Panc1 (cell line): ENCODE measurements at regions not wholly inside any gene's neighbourhood (a gene's known extent, or its start where the extent isn't known, plus 50 kb on each side); places are given as distances from the start of the nearest gene placed in this dataset.

Experiments
- ATAC-seq: fragments of 200-7000 bp; cut with Tn5 transposase; 2 replicates; pipeline ENCODE4 v1.9.1; 2020; ENCODE audit warnings: mild to moderate bottlenecking, moderate library complexity
- BruUV-seq: library from RNA; stranded (reverse); fragments of 400-500 nt; replicated peaks from 2 replicates; lab custom pipeline; 2021; lab: Mats Ljungman, UMichigan
- CTCF ChIA-PET: fragments of 300-600 bp; sonication (Branson Sonifier 250); formaldehyde crosslinking; loops from one replicate; lab custom pipeline; 2022; ENCODE audit warnings: antibody characterized with exemption; lab: Charles Lee
- POLR2A ChIA-PET: fragments of 300-600 bp; sonication (Branson Sonifier 250); formaldehyde crosslinking; loops from one replicate; lab custom pipeline; 2022; ENCODE audit warnings: antibody characterized with exemption; lab: Charles Lee
- DNase-seq: peaks from one replicate; pipeline ENCODE4 v3.0.0-alpha.2; 2010; ENCODE audit warnings: low read depth, low spot score
- H3K27ac ChIP-seq: 2 replicates; pipeline ENCODE4 v1.5.1; 2011; ENCODE audit warnings: mild to moderate bottlenecking, low read length, inconsistent platforms
- H3K27me3 ChIP-seq: fragments of 200-500 bp; sonication (Bioruptor generic); 2 replicates; pipeline ENCODE4 v1.6.0; 2014; ENCODE audit warnings: low read length, inconsistent platforms; ENCODE audit not compliant: control insufficient read depth, insufficient read depth
- H3K36me3 ChIP-seq: fragments of 200-500 bp; sonication (Bioruptor generic); 2 replicates; pipeline ENCODE4 v1.5.1; 2014; ENCODE audit warnings: inconsistent platforms, mild to moderate bottlenecking, low read length, moderate library complexity; ENCODE audit not compliant: control insufficient read depth, insufficient read depth
- H3K4me1 ChIP-seq: 2 replicates; pipeline ENCODE4 v1.5.1; 2011; ENCODE audit warnings: inconsistent platforms, mild to moderate bottlenecking, low read length, moderate library complexity; ENCODE audit not compliant: control insufficient read depth, insufficient read depth
- H3K4me3 ChIP-seq, 2 experiments: 2 replicates each; pipeline ENCODE4 v1.5.1; 2011 to 2012; ENCODE audit warnings: low read depth in 2 of 2, low read length in 2 of 2, mild to moderate bottlenecking in 2 of 2, inconsistent platforms in 1 of 2, moderate library complexity in 1 of 2
- H3K9me3 ChIP-seq: fragments of 200-500 bp; sonication (Bioruptor generic); 2 replicates; pipeline ENCODE4 v1.5.1; 2014; ENCODE audit warnings: low read depth, mild to moderate bottlenecking, inconsistent platforms, low read length, moderate library complexity; ENCODE audit not compliant: control insufficient read depth, insufficient read depth
- POLR2AphosphoS5 ChIP-seq: IDR thresholded peaks from 2 replicates; pipeline ENCODE4 v1.6.1; 2012; ENCODE audit warnings: mild to moderate bottlenecking, low read depth, low read length, moderate library complexity
- REST ChIP-seq, 2 experiments: IDR thresholded peaks; 2 replicates each; pipeline ENCODE4 v1.6.1; 2011 to 2012; ENCODE audit warnings: low read depth in 2 of 2, control low read depth in 1 of 2, low read length in 1 of 2, mild to moderate bottlenecking in 1 of 2, moderate library complexity in 1 of 2; ENCODE audit not compliant: insufficient read depth in 1 of 2
- SIN3A ChIP-seq: IDR thresholded peaks from 2 replicates; pipeline ENCODE4 v1.6.1; 2012; ENCODE audit warnings: low read depth, mild to moderate bottlenecking, low read length, moderate library complexity, borderline replicate concordance; ENCODE audit not compliant: insufficient read depth
- TCF7L2 ChIP-seq: IDR thresholded peaks from 2 replicates; pipeline ENCODE4 v1.6.1; 2011; ENCODE audit warnings: mild to moderate bottlenecking, low read depth, low read length, inconsistent platforms
- in situ Hi-C: cut with HindIII; loops from 2 replicates; pipeline ENCODE4 v1.10.0; 2016; ENCODE audit warnings: low sequenced_read_pairs, low pct_unique_long_range_greater_than_20kb
- intact Hi-C: fragments of 100-400 bp; cut with micrococcal nuclease; formaldehyde crosslinking; loops from one replicate; pipeline ENCODE4 v1.10.0; 2022; ENCODE audit not compliant: unreplicated experiment
- TF ChIP-seq, protein P1 (sequence below): fragments of 450-650 bp; IDR thresholded peaks from 2 replicates; pipeline ENCODE4 v1.5.1; 2017; ENCODE audit warnings: mild to moderate bottlenecking

DNA sequence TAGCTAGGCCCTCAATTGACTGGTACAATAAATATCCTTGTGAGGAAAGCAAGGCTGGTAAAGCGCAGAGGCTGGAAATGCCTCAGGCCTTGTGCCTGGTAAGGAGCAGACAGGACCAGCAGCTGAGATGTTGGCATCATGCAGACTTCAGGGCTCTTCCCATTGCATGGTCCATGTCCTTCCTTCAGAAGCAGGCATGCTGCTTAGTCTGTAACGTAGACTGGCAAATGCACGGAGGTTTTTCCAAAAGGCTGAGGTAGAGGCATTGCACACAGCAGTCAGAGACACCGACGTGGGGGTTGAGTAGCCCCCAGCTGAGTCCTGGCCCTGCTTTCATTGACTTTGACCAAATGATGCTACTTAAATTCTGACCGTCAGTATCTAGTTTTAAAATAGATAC is 87.1 kb downstream of the ADRB2 start:
- no peaks in the 10 kb centered on the region for H3K36me3 ChIP-seq
- H3K27me3 ChIP-seq, result no peaks in the 10 kb centered on the region
- ChIA-PET POLR2A (no interaction called here), CTCF (no interaction called here)
- H3K9me3 ChIP-seq, result no peaks in the 10 kb centered on the region
- intact Hi-C loops (loop anchor here (2.0 to 10.0 kb wide), 3 partner anchors 85 to 201 kb away; no protein-coding TSS in a partner anchor), in situ Hi-C loops (no loop called here)
- no peak overlapping the region for H3K4me3 ChIP-seq
- ATAC-seq, result peak; percentile 27
- no TSS peak for BruUV-seq
- no peak for DNase-seq
- peak overlapping the region; percentile 21; the same call in 1 of the 2 replicates for H3K27ac ChIP-seq
- peaks cover 8% of the 10 kb centered on the region for H3K4me1 ChIP-seq
- TF ChIP-seq REST (IDR thresholded peaks at IDR 0.05; ENCODE audit: insufficient read depth in 1 of 2, low read depth in 2 of 2, low read length in 1 of 2) (no peak), TCF7L2 (no peak), SIN3A (no peak), POLR2AphosphoS5 (no peak)
- TF ChIP-seq, protein P1, sequence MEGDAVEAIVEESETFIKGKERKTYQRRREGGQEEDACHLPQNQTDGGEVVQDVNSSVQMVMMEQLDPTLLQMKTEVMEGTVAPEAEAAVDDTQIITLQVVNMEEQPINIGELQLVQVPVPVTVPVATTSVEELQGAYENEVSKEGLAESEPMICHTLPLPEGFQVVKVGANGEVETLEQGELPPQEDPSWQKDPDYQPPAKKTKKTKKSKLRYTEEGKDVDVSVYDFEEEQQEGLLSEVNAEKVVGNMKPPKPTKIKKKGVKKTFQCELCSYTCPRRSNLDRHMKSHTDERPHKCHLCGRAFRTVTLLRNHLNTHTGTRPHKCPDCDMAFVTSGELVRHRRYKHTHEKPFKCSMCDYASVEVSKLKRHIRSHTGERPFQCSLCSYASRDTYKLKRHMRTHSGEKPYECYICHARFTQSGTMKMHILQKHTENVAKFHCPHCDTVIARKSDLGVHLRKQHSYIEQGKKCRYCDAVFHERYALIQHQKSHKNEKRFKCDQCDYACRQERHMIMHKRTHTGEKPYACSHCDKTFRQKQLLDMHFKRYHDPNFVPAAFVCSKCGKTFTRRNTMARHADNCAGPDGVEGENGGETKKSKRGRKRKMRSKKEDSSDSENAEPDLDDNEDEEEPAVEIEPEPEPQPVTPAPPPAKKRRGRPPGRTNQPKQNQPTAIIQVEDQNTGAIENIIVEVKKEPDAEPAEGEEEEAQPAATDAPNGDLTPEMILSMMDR, result no peak

DNA sequence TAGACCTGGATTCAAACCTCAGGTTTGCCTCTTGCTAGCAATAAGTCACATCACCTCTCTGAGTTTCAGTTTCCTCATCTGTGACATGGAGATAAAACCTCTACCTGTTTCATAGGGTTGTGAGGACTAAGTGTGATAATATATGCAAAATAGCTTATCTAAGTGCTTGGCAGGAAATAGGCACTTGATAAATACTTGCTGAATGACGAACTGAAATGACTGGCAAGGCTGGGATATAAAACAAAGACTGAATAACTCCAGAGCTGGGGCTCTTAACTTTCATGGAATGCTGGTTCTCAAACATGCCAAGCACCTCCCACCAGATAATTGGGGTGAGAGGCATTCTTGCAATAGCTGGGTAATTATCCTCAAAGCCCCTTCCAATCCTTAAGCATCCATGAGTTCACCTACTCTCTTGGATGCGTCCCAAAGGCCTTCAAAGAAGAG is 87.6 kb downstream of the ADRB2 start:
- CTCF ChIA-PET, result no interaction called here
- Histone ChIP-seq H3K27ac (peak overlapping the region; percentile 21; the same call in 1 of the 2 replicates), H3K36me3 (no peaks in the 10 kb centered on the region), H3K27me3 (no peaks in the 10 kb centered on the region), H3K4me1 (peaks cover 8% of the 10 kb centered on the region), H3K9me3 (no peaks in the 10 kb centered on the region), H3K4me3 (no peak overlapping the region)
- BruUV-seq, result no TSS peak
- ATAC-seq (peak; percentile 54), DNase-seq (no peak)
- TF ChIP-seq POLR2AphosphoS5, result no peak
- no peak for TF ChIP-seq SIN3A
- TF ChIP-seq, protein P1, result no peak
- TF ChIP-seq TCF7L2, result no peak
- no peak for TF ChIP-seq REST (IDR thresholded peaks at IDR 0.05; ENCODE audit: insufficient read depth in 1 of 2, low read depth in 2 of 2, low read length in 1 of 2)
- in situ Hi-C loops, result no loop called here
- intact Hi-C loops, result loop anchor here (2.0 to 10.0 kb wide), 3 partner anchors 85 to 201 kb away; no protein-coding TSS in a partner anchor
- POLR2A ChIA-PET, result no interaction called here
